Skin of body (tissue), 1 donor: ENCODE measurements at regions not wholly inside any gene's neighbourhood (a gene's known extent, or its start where the extent isn't known, plus 50 kb on each side); places are given as distances from the start of the nearest gene placed in this dataset.

Source experiments
- DNase-seq: peaks from one replicate; lab custom pipeline; 2025; lab: John Stamatoyannopoulos, UW

DNA sequence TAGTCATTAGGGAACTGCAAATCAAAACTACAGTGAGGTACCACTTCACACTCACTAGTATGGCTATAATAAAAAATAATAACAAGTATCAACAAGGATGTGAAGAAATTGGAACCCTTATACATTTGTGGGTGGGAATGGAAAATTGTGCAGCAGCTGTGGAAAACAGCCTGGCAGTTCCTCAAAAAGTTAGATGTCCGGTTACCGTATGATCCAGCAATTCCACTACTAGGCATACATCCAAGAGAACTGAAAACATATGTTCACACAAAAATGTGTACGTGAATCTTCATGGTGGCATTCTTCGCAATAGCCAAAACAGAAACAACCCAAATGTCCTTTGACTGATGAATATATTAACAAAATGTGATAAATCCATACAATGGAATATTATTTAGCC lies 187.9 kb upstream of the LYSMD4 start:
- DNase-seq = peak; percentile 72

GRCh38 chr15:99918072-99918471 lies 184.8 kb upstream of the LYSMD4 start:
- no peak for DNase-seq

DNA sequence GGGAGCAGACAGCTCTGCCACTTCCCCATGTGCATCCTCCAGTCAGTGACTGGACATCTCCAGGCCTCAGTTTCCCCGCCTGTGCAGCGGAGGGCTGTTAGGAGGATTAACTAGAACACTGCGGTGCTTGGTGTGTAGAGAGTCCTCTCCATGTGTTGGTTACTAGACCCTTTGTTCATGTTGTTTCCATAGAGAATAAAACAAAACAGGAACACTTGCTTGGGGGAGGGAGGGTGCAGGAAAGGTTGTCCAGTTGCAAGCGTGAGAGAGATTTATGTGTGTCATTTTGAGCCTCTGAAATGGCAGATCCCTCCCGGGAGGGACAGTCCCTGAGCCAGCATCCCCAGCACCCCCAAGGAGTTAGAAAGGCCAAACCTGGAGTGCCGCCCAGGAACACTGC lies 184.0 kb upstream of the LYSMD4 start:
- no peak for DNase-seq

GRCh38 chr15:99916668-99917223 lies 183.5 kb upstream of the LYSMD4 start:
- DNase-seq = peak; percentile 25

DNA sequence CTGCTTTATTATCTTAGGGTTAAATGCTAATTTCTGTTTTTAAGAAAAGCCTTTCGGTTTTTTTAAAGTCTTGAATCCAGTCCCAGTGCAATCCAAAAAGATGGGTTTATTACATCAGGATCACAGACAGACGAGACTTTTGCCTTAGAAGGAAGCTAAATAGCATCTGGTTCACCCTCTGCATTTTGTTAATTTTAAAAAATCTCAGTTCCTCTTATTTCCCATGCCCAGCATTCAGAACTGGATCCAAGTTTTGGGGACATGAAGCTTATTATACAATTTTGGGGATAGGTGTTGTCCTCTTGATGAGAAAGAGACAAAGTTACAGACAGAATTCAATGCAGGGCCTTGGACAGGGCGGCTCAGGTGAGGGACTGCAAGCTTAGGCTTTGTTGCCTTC lies 181.5 kb upstream of the LYSMD4 start:
- DNase-seq = no peak

DNA sequence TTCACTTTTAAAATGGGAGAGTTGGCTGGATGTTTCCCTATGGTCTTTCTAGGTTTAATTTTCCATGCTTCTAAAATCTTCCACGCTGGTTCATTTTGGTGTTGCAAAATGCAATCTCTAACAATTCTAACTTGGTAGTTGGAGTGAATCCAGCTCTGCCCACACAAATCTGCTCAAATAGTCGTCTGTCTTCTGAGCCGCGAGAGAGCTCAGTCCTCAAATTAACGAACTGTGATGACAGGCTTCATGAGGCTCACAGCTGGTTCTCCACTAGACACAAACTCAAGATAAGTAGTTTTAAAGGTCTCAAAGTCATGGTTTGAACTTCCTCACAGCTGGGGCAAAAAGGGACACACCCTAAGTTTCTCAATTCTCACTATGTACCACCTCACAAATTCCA lies 178.6 kb upstream of the LYSMD4 start:
- DNase-seq = no peak

- no peak for DNase-seq
Measured at GRCh38 chr15:99909592-99910295, 176.5 kb upstream of the LYSMD4 start.

GRCh38 chr15:99907698-99908097 lies 174.5 kb upstream of the LYSMD4 start:
- no peak for DNase-seq

- no peak for DNase-seq
Measured at GRCh38 chr15:99906793-99907192, 173.6 kb upstream of the LYSMD4 start.

GRCh38 chr15:99906311-99906710 lies 173.1 kb upstream of the LYSMD4 start:
- no peak for DNase-seq

DNA sequence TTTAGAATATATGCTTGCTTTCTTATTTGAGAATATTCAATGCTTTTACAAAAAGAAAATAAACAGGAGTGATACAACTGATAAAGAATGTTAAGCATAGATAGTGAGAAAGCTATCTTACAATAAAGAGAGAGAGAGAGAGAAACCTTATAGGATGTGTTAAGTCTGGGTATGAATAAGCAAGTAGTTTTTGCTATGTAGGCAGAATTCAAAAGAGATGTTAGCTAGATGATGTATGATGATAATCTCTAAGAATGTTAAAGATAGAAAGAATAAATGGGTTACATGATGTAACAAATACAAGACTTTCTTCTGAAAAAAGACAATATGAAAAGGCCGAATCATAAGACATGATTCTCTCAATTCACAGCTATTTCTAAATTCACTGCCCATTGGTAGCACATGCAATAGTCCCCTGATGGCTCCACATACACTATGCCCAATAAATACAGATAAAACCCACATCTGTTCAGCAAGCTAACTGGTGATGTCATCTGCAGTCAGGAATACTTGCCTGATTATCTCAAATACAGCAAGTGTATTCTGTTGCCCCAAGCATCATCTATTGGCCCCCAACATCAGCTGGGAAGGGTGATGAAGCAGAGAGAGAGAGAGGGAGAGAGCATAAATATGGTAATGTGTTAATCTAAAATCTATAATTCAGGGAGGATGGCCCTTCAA lies 169.2 kb upstream of the LYSMD4 start:
- DNase-seq = no peak

GRCh38 chr15:99895956-99896311 lies 162.7 kb upstream of the LYSMD4 start:
- no peak for DNase-seq

DNA sequence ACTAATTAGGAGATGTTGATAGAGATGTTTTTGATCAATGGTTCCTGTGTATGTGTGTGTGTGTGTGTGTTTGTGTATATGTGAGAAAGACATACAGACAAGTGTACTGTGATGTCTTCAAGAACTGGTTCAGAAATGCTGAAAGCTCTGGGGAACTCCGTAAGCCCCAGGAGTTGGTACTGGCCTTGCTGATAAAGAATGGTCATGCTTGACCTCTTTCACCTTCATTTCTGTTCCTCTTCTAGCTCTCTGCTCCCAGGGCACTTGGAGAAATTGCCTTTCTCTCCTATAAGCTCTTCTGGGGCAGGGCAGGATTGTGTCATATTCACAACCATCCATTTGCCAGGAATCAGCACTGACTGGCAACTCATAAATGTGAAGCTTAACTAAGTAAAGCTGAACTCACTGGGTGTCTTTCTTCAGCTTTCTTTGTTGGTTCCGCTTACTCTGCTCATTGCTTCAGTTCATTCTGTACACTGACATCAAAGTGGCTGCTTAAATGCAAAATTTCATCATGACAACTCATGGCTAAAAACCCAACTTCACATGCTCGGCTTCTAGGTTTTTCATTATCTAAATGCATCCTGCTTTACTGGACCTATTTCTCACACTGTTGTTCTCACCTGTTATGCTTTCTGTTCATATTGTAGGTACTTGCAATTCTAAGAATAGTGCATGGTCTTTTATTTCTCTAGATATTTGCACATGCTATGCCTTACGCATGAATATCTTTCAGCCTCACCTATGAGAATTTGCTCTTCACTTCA lies 162.1 kb upstream of the LYSMD4 start:
- no peak for DNase-seq

DNA sequence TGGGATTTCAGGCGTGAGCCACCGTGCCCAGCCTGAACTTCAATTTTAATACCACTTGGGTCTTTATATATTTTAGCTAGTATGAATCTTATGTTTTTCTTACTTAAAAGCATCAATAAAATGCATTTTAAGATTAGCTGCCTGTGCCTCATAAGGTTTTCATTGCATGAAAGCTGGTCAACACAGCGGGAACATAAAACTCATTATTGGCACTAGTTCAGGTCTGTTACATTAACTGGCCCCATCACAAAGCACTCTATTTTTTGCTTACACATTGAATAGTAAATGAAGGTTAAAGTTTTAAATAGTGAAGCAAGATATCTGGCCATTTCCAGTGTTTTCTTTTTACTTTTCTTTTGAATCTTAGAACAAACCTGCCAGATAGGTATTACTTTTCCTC lies 145.6 kb upstream of the LYSMD4 start:
- DNase-seq = no peak

- no peak for DNase-seq
Measured at GRCh38 chr15:99873451-99873850, 140.2 kb upstream of the LYSMD4 start.

- no peak for DNase-seq
Measured at GRCh38 chr15:99863550-99864198, 130.4 kb upstream of the LYSMD4 start.

GRCh38 chr15:99857836-99858235 lies 124.6 kb upstream of the LYSMD4 start:
- DNase-seq = no peak

DNA sequence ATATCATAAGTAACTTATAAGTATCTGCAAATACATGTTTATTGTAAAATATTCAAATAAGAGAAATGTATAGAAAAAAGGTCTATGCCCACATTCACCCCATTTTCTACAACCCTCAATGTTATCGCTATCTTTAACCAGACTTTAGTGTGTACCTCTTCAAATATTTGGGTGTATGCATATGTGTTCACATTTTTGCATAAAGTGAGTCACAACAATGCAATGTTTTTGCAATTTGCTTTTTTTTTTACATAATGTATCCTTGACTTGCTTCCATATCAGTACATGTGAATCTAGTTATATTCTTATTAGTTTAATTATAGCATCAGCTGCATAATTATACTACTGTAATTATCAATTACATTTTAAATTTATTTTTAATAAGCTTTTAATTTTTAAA lies 117.3 kb upstream of the LYSMD4 start:
- no peak for DNase-seq

GRCh38 chr15:99845009-99845408 lies 111.8 kb upstream of the LYSMD4 start:
- DNase-seq = no peak

DNA sequence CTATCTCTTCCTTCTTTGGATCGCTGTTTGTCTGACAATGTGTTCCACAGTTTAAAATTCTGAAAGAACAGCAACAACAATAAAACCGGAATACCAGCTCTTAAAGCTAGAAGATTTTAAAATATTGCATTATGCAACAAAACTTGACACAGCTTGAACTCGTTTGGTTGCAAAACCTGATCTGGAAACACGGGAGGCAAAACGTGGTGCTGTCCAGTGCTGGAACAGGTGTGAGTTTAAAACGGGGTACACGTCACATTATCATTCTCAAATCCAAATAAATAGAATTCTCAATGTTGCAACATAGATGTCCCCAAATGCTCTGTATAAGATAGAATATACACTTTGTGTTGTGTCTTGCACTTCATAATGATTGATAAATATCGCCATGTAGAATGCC lies 110.9 kb upstream of the LYSMD4 start:
- DNase-seq = no peak

DNA sequence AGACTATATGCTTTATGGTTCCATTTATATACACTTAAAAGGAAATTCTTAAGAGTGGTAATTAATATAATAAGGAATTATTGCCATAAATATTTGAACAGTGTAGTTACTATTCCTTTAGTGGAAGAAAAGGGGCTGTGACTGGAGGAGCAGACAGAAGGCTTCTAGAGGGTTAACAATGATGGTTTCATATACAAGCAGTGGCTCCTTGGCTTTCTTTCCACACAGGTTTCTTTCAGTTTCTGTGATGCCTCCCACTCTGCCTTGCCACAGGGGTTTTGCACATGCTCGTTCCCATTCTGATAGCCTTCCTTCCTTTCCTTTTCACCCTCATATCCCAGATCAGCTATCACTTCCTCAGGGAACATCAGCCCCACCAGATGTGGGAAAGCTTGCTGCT lies 108.8 kb upstream of the LYSMD4 start:
- DNase-seq = no peak
